ENCODE measurements at regions not wholly inside any gene's neighbourhood (a gene's known extent, or its start where the extent isn't known, plus 50 kb on each side); places are given as distances from the start of the nearest gene placed in this dataset.

DNA sequence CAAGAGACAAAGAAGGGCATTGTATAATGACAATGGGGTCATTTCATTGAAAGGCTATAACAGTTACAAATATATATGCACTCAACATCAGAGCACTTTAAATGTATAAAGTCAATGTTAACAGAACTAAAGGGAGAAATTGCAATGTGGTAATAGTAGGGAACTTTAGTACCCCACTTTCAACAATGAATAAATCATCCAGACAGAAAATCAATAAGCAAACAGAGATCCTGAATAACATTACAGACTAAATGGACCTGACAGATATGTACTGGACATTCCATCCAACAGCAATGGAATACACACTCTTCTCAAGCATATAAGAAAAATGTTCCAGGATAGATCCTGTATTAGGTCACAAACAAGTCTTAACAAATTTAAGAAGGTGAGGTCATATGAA, 90.5 kb upstream of the ALKAL2 start (continued):
- peak; percentile 71 for TF ChIP-seq HNF4G (IDR thresholded peaks at IDR 0.05; ENCODE audit: borderline replicate concordance, low read depth, low read length)
- TF ChIP-seq HNF4G (CRISPR knock-in tag; IDR thresholded peaks at IDR 0.05; ENCODE audit: borderline replicate concordance, low read depth) = no peak
- TF ChIP-seq ZNF12 (CRISPR knock-in tag; IDR thresholded peaks at IDR 0.05) = no peak
- no peak for TF ChIP-seq MED8 (CRISPR knock-in tag; IDR thresholded peaks at IDR 0.05; ENCODE audit: insufficient replicate concordance)
- TF ChIP-seq, protein P1, sequence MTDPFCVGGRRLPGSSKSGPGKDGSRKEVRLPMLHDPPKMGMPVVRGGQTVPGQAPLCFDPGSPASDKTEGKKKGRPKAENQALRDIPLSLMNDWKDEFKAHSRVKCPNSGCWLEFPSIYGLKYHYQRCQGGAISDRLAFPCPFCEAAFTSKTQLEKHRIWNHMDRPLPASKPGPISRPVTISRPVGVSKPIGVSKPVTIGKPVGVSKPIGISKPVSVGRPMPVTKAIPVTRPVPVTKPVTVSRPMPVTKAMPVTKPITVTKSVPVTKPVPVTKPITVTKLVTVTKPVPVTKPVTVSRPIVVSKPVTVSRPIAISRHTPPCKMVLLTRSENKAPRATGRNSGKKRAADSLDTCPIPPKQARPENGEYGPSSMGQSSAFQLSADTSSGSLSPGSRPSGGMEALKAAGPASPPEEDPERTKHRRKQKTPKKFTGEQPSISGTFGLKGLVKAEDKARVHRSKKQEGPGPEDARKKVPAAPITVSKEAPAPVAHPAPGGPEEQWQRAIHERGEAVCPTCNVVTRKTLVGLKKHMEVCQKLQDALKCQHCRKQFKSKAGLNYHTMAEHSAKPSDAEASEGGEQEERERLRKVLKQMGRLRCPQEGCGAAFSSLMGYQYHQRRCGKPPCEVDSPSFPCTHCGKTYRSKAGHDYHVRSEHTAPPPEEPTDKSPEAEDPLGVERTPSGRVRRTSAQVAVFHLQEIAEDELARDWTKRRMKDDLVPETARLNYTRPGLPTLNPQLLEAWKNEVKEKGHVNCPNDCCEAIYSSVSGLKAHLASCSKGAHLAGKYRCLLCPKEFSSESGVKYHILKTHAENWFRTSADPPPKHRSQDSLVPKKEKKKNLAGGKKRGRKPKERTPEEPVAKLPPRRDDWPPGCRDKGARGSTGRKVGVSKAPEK (CRISPR knock-in tag; IDR thresholded peaks at IDR 0.05; ENCODE audit: borderline replicate concordance) = no peak
- TF ChIP-seq, protein P2, sequence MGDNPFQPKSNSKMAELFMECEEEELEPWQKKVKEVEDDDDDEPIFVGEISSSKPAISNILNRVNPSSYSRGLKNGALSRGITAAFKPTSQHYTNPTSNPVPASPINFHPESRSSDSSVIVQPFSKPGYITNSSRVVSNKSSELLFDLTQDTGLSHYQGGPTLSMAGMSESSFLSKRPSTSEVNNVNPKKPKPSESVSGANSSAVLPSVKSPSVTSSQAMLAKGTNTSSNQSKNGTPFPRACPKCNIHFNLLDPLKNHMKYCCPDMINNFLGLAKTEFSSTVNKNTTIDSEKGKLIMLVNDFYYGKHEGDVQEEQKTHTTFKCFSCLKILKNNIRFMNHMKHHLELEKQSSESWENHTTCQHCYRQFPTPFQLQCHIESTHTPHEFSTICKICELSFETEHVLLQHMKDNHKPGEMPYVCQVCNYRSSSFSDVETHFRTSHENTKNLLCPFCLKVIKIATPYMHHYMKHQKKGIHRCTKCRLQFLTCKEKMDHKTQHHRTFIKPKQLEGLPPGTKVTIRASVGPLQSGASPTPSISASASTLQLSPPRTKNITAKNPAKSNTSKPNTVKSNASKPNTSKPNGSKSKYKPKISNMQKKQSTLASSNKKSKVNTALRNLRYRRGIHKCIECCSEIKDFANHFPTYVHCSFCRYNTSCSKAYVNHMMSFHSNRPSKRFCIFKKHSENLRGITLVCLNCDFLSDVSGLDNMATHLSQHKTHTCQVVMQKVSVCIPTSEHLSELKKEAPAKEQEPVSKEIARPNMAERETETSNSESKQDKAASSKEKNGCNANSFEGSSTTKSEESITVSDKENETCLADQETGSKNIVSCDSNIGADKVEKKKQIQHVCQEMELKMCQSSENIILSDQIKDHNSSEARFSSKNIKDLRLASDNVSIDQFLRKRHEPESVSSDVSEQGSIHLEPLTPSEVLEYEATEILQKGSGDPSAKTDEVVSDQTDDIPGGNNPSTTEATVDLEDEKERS (CRISPR knock-in tag; IDR thresholded peaks at IDR 0.05) = no peak
- no peak for TF ChIP-seq ZNF781 (CRISPR knock-in tag; IDR thresholded peaks at IDR 0.05; ENCODE audit: borderline replicate concordance, not compliant biosample characterization)
- peak; percentile 95; the same call in 1 of the 2 replicates for TF ChIP-seq HOXA9 (CRISPR knock-in tag; IDR thresholded peaks at IDR 0.05; ENCODE audit: borderline replicate concordance)
- no peak for TF ChIP-seq ZBTB42 (CRISPR knock-in tag; IDR thresholded peaks at IDR 0.05)
- TF ChIP-seq SALL1 (CRISPR knock-in tag; IDR thresholded peaks at IDR 0.05) = no peak
- no peak for TF ChIP-seq RBAK (CRISPR knock-in tag; IDR thresholded peaks at IDR 0.05)
- no peak for TF ChIP-seq TBP (CRISPR knock-in tag; IDR thresholded peaks at IDR 0.05)
- TF ChIP-seq, protein P3, sequence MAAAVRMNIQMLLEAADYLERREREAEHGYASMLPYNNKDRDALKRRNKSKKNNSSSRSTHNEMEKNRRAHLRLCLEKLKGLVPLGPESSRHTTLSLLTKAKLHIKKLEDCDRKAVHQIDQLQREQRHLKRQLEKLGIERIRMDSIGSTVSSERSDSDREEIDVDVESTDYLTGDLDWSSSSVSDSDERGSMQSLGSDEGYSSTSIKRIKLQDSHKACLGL (CRISPR knock-in tag; IDR thresholded peaks at IDR 0.05) = no peak
- TF ChIP-seq ZNF496 (CRISPR knock-in tag; IDR thresholded peaks at IDR 0.05; ENCODE audit: insufficient replicate concordance) = no peak
- TF ChIP-seq SOX5 (CRISPR knock-in tag; IDR thresholded peaks at IDR 0.05; ENCODE audit: borderline replicate concordance) = 0 out of 2 replicates have a peak, but pooled peaks have one; percentile 53
- TF ChIP-seq ZKSCAN8 (CRISPR knock-in tag; IDR thresholded peaks at IDR 0.05; ENCODE audit: borderline replicate concordance) = no peak
- TF ChIP-seq ZNF296 (CRISPR knock-in tag; conservative IDR thresholded peaks at IDR 0.05) = no peak
- TF ChIP-seq, protein P4, sequence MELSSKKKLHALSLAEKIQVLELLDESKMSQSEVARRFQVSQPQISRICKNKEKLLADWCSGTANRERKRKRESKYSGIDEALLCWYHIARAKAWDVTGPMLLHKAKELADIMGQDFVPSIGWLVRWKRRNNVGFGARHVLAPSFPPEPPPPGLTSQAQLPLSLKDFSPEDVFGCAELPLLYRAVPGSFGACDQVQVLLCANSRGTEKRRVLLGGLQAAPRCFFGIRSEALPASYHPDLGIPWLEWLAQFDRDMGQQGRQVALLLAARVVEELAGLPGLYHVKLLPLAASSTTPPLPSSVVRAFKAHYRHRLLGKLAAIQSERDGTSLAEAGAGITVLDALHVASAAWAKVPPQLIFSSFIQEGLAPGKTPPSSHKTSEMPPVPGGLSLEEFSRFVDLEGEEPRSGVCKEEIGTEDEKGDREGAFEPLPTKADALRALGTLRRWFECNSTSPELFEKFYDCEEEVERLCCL (CRISPR knock-in tag; IDR thresholded peaks at IDR 0.05; ENCODE audit: borderline replicate concordance) = no peak
- TF ChIP-seq ZNF761 (CRISPR knock-in tag; conservative IDR thresholded peaks at IDR 0.05) = no peak
- TF ChIP-seq, protein P5, sequence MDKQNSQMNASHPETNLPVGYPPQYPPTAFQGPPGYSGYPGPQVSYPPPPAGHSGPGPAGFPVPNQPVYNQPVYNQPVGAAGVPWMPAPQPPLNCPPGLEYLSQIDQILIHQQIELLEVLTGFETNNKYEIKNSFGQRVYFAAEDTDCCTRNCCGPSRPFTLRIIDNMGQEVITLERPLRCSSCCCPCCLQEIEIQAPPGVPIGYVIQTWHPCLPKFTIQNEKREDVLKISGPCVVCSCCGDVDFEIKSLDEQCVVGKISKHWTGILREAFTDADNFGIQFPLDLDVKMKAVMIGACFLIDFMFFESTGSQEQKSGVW (CRISPR knock-in tag; IDR thresholded peaks at IDR 0.05; ENCODE audit: borderline replicate concordance) = no peak
- TF ChIP-seq FOXK1 (CRISPR knock-in tag; IDR thresholded peaks at IDR 0.05; ENCODE audit: borderline replicate concordance, low read depth) = no peak
- no peak for TF ChIP-seq ZNF619 (CRISPR knock-in tag; IDR thresholded peaks at IDR 0.05)
- no peak for TF ChIP-seq ZNF878 (CRISPR knock-in tag; IDR thresholded peaks at IDR 0.05)

All from HepG2 (cell line).